AG08395 (cell line): ENCODE measurements at regions not wholly inside any gene's neighbourhood (a gene's known extent, or its start where the extent isn't known, plus 50 kb on each side); places are given as distances from the start of the nearest gene placed in this dataset.
"Not testable (repeated sequence)": the region's sequence is repeated elsewhere in the genome, so short reads cannot be mapped to it uniquely, and the experiment has no call there.

Experiments used
- DNase-seq: peaks from one replicate; pipeline ENCODE4 v3.0.0; 2012; ENCODE audit warnings: mixed read lengths, low spot score

- DNase-seq: not testable (repeated sequence)
These were observed 116.0 kb downstream of the PMAIP1 start for GRCh38 chr18:60015826-60016225.

- DNase-seq: not testable (repeated sequence)
These were observed 113.4 kb downstream of the PMAIP1 start for GRCh38 chr18:60013148-60013547.

DNA sequence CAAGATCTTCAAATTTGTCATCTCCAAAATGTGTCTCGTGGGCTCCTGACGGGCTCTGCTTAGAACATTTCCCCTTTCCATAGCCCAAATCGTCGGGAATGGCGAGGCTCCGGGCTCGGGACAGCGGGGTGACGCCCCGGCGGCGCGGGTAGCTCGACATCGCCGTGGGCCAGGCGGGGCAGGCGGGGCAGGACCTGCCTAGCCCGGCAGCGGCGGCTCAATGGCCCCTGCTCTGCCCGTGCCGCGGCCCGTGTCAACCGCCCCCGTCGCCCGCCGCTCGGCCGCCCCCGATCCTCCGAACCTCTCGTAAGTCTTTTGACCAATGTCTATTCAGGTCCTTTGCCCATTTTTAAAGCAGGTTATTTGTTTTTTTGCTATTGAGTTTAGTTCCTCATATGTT is 111.2 kb downstream of the PMAIP1 start:
- no peak for DNase-seq

GRCh38 chr18:60010513-60010912 is 110.7 kb downstream of the PMAIP1 start:
- no peak for DNase-seq

GRCh38 chr18:60007661-60008060 is 107.9 kb downstream of the PMAIP1 start:
- DNase-seq: no peak

DNA sequence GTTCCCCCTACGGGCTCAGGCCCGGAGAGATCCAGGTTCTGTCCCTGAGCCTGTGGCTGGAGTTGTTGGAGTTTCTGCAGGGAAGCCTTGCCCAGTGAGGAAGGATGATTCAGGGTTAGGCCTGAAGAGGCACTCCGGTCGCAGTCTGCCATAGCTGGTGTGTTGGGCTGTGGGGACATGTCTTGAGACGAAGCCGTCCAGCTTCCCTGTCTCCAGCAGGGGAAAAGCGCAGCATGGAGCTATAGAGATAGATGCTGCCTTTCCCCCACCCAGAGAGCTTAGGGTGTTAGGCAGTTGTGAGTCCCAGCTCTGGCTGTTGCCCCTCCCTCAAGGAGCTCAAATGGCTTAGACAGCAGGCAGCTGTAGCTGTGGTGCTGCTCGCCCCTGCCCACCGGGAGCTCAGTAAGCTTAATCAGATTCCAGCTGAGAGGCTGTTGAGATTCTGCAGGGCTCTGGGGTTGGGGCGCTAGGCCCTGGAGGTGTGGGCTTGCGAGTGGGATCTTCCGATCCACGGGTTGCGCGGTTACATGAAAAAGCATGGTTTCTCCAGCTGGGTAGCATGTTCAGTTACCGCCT is 103.9 kb downstream of the PMAIP1 start:
- no peak for DNase-seq

- DNase-seq: peak; percentile 60
These were observed 96.7 kb downstream of the PMAIP1 start for GRCh38 chr18:59996370-59996966.

DNA sequence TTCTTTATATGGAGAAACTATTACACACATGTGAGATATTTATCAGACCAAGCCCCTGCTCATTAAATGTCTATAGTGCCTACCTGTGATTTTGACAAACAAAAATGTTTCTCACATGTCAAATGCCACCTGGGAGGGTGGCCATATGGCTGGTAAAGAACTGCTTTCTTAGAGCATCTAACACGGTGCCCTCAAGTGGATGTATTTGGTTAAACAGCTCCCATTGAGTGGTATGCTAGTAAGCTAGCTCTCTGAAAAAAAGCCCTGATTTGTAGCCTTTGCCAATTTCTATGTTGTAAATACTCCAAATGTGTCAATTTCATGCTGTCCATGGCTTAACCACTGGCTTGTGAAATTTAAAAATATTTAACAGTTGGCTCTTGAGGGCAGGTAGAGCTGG is 94.6 kb downstream of the PMAIP1 start:
- no peak for DNase-seq

DNA sequence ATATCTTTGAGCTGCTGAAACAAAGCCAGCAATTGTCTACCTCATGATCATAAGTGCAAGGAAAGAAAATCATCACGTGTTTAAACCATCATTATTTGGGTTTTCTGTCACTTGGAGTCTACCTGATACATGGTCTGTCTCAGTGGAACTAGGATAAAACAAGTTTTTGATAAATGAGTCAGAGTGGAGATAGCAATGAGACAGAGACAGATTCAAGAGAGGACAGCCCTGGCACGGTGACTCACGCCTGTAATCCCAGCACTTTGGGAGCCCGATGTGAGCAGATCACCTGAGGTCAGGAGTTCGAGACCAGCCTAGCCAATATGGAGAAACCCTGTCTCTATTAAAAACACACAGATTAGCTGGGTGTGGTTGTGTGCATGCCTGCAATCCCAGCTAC is 93.8 kb downstream of the PMAIP1 start:
- no peak for DNase-seq

GRCh38 chr18:59990121-59990823 is 90.5 kb downstream of the PMAIP1 start:
- no peak for DNase-seq

DNA sequence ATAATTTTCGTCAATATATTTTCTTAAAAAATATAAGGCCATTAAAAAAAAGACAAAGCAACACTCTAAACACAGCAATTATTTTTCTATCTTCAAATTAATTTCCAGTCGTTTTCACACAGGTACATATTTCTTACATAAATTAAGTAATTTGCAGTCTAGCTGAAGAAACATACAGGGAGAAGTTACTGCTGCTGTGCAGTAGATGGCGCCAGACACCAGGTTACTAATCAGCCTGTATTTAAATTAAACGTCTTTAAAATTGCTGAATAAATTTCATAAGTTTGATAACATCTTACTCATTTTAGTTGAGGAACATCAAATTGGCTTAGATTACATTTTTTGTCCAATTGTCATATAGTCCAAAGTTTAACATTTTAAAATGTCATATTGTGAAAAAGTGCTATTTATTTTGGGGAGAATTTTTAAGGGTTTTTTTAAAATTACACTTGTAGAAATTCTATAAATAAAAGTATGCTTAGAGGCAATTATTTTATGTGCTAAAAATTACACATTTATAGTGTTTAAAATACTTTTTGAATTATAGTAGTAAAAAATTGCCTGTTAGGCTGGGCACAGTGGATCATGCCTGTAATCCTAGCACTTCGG is 88.4 kb downstream of the PMAIP1 start:
- DNase-seq: peak; percentile 48

DNA sequence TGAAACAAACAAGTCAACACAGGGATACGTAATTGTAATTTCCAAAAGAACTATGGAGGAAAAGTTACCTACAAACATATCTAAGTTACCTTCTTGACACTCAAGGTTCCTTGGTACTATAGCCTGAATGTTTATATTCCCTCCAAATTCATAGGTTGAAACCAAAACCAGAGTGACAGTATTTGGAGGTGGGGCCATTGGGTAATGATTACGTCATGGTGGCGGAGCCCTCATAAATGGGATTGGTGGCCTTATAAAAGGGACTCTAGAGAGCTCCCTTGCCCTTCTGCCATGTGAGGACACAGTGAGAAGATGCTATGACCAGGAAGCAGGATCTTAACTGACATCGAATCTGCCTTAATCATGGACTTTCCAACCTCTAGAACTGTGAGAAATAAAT is 87.3 kb downstream of the PMAIP1 start:
- no peak for DNase-seq

DNA sequence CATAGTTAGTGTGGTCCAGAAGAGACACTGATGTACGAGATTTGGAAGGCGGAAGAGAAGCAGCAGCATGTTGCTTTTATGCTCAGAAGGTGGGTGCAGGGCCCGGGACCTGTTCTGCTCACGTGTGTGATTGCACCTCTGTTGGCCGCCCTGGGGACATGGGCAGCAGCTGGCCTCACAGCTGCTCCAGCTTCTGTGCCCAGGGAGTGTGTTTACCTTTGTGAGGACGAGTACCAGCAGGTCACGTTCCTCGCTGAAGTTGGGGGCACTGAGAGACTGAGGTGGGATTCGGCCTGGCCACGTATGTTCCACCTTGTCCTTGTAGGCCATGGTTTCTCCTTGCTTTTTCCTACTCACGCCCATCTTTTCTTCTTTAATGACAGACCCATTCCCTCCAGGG is 86.3 kb downstream of the PMAIP1 start:
- no peak for DNase-seq

DNA sequence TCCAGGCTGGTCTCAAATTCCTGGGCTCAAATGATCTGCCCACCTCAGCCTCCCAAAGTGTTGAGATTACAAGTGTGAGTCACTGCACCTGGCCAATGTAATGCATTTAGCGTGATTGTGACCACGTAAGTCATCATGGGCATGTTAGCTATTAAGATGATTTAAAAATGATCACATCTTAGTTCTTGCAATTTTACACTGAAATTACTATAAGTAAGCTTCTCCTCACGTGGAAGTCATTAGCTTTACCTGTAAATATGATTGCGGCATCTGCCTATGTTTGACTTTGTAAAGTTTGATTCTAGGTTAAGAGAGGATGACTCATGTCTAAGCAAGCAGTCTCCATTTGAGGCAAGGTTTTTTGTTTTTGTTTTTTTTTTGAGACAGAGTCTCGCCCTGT is 85.5 kb downstream of the PMAIP1 start:
- DNase-seq: no peak

GRCh38 chr18:59983506-59983905 is 83.7 kb downstream of the PMAIP1 start:
- no peak for DNase-seq

- DNase-seq: no peak
These were observed 80.4 kb downstream of the PMAIP1 start for GRCh38 chr18:59980188-59980637.

DNA sequence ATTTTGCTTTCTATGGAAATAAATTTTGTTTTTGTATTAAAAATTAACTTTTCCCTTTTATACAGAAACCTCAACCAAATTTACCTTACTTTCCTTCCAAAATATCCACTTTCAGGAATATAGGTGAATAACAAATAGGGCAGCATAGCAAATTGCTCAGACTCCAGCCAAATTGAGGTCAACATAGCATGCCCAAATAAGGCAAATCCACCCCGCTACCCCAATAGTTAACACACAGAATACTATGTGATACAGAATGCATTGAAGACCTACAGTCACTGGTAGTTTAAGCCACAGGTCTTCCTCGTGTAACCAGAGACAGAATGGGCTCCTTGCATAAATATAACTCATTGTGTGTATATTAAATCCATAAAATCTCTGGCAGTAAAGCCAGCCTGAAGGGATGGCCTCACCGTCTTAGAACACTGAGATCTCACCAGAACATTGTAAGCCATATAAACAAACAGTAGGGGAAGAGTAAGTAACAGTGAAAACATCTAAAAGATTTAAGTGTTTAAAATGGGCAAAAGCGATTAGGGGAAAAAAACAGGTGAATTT is 72.2 kb downstream of the PMAIP1 start:
- DNase-seq: no peak

GRCh38 chr18:59971144-59971543 is 71.3 kb downstream of the PMAIP1 start:
- not testable (repeated sequence) for DNase-seq

DNA sequence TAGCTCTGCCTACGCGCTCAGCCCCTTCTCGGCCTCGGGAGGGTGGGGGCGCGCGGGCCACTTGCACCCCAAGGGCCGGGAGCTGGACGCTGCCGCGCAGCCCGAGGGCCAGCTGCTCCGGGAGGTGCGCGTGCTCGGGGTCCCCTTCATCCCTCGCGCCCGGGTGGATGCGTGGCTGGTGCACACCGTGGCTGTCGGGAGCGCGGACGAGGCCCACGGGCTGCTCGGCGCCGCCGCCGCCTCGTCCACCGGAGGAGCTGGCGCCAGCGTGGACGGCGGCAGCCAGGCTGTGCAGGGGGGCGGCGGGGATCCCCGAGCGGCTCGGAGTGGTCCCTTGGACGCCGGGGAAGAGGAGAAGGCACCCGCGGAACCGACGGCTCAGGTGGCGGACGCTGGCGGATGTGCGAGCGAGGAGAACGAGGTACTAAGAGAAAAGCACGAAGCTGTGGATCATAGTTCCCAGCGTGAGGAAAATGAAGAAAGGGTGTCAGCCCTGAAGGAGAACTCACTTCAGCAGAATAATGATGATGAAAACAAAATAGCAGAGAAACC is 69.8 kb downstream of the PMAIP1 start:
- not testable (repeated sequence) for DNase-seq

GRCh38 chr18:59968583-59968982 is 68.8 kb downstream of the PMAIP1 start:
- no peak for DNase-seq

DNA sequence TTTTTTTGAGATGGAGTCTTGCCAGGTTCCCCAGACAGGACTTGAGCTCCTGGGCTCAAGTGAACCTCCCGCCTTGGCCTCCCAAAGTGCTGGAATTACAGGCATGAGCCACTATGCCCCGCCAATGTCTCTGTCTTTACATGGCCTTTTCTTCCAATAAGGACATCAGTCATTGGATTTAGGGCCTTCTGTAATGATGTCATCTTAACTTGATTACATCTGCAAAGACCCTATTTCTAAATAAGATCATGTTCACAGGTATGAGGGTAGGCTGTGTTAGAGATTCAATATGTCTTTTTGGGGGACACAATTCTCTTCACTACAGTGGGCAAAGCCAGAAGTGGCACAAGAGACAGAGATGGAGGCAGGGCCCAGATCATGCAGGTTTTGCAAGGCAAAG is 68.1 kb downstream of the PMAIP1 start:
- DNase-seq: no peak

- DNase-seq: no peak
These were observed 67.1 kb downstream of the PMAIP1 start for GRCh38 chr18:59966913-59967312.
